RKO (cell line): ENCODE measurements at regions not wholly inside any gene's neighbourhood (a gene's known extent, or its start where the extent isn't known, plus 50 kb on each side); places are given as distances from the start of the nearest gene placed in this dataset.
A peak's percentile ranks its signal among the peaks of the same experiment; 100 is the strongest.

Experiments
- DNase-seq: peaks from one replicate; pipeline ENCODE4 v3.0.0-alpha.2; 2016; ENCODE audit warnings: low spot score

DNA sequence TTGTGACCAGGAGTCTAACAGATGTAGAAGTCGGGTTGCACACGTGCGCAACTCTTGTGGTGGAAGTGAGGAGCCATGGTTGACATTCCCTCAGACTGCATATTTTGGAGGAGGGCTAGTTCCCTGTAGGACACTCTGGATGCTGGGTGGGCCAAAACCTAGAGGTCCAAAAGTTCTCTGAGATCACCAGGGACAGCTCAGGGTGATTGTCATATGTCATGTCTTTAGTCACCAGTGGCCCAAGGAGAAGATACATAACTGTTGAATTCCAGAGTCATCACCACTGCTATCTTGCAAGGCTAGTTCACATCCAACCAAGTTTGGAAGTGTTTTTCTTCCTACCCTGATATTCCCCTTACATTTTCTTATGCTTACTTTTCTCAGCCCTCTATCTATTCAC lies 95.2 kb upstream of the C3orf80 start:
- DNase-seq = no peak

DNA sequence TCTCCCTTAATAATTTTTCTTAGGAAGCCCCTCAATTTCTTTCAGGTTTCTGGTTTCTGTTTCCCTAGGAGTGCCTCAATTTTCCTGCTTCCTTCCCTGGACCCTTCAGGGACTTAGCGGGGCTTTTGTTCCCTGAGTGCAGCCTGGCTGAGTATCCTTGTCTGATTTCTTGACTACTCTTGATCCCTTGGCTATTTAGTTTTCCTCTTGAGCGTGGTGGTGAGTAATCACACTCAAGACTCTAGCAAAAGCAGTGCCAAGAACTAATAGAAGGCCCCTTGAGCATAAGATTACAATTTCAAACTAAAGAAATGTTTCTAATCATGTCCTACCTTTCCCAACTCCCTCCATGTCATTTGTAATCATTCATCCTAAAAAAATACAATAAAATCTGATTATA lies 94.3 kb upstream of the C3orf80 start:
- no peak for DNase-seq

DNA sequence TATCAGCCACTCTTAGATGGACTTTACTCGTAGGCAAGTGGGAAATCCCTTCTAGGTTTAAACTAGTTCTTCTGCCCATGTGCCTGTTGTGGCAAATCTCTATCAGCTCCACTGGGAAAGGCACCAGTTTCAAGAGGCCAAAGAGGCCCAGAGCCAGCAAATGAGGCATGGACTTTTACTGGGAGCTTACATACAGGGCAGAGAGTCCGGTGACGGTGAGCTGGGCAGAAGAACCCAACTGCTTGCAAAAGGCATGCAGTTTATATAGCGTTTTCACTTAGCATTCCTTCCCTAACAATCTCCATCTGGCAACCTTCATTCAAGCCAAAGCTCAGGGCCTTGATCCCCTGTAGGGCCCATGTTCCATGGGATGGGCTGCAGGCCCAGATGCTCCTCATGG lies 93.0 kb upstream of the C3orf80 start:
- no peak for DNase-seq

DNA sequence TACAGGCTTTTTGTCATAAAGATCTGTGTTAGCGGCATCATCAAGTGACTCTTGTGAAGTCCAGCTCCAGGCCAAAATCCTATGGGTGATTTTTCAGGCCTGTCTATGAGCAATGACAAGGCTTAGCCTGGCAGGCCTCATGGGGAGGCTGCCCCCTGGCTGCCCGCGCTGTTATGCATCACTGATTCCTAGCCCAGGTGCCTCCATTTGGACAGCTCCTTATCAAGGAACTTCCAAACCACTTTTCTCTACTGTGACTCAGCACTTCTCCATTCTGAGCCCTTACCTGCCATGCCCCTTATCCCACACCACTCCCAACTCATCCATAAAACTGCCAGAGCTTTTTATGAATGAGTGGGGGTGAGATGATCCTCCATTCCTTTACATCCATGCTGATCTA lies 91.5 kb upstream of the C3orf80 start:
- DNase-seq = no peak

DNA sequence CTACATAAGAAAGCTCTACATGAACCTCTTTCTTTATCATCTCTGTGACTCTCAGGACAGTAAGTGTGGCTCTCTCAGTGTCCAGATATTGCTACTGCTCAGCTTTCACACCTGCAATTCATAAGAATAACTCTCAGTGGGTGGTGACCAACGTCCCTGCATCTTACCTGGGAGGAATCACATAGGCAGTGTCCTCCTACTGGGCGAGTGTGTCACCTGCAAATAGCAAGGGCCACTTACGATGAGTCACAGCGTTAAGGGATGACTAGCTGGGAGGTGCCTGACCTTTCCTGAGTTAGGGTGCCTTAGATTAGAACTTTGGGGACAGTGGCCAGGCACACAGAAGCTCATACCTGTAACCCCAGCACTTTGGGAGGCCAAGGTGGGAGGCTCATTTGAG lies 90.8 kb upstream of the C3orf80 start:
- no peak for DNase-seq

DNA sequence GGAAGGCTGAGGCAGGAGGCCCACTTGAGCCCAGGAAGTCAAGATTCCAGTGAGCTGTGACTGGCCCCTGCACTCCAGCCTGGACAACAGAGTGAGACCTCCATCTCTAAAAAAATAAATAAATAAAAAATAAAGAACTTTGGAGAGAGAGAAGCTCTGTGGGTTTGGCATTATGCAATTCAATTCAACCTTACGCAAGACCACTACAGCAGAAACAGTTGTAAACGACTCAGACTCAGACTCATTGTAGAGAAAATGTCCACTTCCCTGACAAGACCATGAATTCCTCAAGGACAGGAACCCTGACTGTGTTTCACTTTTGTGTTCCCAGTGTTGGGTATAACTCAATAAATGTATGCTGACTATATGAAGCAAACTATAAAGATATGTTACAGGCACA lies 90.3 kb upstream of the C3orf80 start:
- no peak for DNase-seq

DNA sequence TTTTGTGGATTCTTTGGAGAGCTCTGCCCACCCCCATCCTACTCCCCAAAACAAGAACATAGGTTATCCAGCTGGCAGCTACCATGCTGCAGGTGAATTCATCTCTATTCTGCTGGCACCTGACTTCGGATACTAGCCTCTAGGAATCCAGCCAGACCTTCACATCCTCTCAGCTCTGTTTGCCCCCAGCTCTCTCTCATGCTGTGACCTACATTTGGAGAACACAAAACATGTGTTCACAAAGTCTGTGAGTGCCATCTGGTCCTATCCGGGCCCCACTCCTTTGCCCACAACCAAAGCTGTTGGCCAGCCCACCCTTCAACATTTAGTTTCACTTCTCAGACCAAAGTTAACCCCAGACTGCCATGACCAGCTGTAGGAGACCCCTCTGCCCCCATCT lies 89.4 kb upstream of the C3orf80 start:
- no peak for DNase-seq

DNA sequence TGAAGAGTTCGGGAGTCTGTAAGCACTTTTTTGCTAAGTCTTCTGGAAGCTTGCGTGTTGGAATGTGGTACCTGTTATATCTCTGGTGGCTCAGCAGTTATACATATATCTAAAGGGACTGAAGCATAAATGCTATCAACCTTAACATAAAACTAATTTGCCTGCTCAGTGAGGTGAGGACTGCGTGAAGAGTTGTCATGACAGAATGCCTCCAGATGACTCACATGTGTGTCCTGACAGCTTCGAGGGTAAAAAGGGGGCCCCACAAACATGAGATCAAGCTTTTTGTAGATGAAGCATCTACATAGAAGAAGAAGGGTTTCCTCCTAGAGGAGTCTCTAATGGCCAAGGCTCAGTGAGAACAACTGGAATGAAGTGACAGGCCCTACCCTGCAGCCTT lies 88.8 kb upstream of the C3orf80 start:
- no peak for DNase-seq

DNA sequence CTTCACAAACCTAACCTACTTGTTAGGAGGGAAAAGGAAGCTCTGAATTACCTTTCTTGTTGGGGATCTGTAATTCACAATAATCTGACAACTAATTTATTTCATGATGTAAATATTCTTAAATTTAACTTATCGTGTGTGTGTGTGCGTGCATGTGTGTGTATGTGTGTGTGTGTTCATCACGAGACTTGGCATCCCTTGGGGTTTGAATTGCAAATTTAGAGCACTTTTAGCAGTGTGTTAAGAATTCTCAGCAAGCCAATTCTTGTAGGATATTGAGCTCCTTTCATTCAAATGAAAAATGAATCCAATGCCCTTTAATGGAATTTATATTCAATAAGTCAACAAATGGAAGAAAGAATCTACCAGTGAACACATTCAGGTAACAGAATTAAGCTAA lies 85.9 kb upstream of the C3orf80 start:
- DNase-seq = no peak

DNA sequence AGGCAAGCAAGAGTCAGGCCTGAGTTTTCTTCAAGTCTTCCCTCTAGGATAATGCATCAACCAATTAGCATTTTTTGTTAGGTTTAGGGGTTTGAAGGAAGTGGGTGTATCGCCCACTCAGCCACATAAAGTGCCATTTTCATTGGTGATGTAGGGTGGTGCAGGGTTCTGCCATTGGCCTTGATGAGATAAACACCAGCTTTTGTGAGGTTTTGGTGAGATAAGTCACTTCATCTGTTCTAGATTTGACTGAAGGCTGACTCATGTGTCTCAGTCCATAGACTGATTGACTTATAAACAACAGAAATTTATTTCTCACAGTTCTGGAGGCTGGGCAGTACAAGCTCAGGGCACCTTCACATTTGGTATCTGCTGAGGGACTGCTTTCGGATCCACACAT lies 84.5 kb upstream of the C3orf80 start:
- DNase-seq = no peak

DNA sequence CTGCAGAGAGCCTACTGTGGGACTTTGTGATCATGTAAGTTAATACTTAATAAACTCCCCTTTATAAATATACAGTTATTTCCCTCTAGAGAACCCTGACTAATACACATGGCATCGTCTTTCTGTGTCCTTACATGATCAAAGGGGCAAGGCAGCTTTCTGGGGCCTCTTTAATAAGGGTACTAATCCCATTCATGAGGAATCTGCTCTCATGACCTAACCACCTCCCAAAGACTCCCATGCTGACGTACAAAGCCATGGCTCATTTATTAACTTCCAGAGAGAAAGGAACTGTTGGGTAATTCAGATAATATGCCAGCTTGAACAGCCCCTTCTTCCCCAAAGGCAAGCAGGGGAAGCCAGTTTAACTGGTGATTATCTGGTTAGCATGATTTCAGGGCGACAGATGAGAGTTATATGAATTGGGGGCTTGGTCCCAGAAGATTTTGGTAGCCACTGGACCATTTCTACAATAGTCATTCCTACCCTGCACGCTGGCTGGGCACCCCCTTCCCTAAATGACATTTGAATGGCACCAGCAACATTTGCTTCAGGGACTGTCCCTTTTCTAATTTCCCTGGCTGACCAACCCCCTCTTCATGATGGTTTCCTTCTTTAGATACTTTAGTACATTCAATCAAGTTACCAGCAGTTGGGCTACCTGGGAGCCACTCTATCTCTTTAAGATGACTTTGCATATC lies 83.6 kb upstream of the C3orf80 start:
- no peak for DNase-seq

DNA sequence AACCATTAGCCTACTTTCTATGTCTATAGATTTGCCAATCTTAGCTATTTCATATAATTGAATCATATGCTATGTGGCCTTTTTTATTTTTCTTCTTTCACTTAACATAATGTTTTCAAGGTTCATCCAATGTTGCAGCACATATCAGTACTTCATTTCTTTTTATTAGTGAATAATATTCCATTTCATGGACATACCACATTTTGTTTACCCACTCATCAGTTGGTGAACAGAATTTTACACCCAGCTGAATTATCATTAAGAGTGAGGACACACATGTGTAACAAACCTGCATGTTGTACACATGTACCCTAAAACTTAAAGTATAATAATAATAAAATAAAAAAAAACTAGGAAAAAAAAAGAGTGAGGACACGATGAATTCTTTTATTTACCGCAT lies 81.7 kb upstream of the C3orf80 start:
- DNase-seq = no peak

DNA sequence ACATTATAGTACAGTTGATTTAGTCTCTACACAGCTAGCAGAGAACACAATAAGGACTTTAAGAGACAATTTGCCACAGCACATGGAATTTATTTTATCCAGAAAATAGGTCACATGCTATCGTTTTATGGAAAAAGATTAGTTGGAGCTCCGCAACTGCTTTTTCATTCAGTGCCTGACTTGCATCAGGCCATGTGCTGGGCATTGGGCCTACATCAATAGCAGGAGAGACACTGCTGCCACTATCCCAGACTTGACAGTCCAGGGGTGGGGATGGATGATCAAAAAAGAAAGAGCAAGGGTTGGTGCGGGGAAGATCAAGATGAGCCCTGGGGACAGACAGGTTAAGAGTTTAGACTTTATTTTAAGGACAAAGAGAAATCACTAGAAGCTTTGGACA lies 75.2 kb upstream of the C3orf80 start:
- no peak for DNase-seq

DNA sequence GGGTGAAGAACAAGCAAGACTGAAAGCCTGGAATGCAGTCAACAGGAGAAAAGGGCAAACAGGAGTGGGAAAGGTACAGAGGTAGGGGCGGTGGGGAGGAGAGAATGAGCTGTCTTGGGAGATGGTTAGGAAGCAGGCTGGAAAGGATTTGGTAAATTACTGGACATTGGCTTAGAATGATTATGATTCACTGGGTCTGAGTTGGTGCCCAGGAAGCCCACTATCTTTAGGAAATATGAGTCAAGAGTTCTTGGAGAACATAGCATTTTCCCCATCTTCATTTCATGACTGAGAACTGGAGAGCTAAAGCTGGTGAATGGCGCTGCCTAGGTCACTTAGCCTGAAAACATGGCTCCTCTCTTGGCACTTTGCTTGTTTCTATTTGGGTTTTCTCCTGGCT lies 74.7 kb upstream of the C3orf80 start:
- no peak for DNase-seq

DNA sequence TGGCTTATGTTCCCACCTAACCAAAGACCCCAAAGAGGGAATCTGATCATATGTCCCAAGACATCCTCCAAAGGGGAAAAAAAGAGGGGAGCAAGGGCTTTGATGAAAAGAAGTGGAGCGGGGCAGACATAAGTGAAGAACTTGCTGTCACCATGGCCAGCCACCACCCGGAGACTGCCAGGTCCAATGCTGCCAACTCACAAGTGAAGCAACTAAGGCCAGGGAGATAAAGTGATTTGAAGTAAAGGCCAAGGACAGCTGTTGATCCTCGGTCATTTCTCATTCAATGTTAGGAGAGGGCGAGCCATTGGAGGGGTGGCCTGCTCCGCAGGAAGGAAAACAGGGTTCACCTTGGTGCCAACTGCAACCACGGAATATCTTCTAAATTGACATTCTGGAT lies 72.6 kb upstream of the C3orf80 start:
- no peak for DNase-seq

DNA sequence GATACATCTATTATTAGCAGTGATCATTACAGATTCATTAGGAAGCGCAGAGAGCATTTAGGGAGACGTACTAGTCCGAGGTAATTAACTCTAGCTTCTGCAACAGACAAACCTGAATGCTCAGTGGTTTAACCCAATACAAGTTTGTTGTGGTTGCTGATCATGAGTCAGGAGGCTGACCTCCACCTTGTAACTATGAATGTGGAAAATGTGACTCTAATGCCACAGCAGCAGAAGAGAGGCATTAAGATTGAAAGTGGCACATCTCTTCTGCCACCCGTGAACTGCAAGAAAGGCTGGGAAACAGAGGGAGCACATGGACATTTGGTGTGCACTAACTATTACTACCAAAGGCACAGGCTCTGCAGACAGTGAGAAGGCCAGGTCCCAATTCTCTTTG lies 71.2 kb upstream of the C3orf80 start:
- no peak for DNase-seq

DNA sequence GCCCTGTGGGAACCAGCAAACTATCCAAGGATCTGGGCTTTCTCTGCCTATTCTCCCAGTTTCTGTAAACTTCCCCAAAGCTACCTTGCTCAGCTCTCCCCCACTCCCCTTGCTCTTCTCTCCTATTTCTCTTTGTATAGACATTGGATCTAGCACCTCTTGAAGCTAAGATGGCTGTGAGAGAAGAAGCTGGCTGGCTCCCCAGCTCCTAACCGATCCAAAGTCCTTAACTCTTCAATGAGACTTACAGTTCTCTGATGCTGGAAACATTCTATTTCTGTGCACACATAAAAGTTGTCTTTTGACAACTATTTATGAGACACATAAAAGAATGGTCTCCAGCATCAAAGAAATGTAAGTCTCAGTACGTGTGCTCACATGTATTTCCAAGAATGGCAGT lies 70.6 kb upstream of the C3orf80 start:
- no peak for DNase-seq

DNA sequence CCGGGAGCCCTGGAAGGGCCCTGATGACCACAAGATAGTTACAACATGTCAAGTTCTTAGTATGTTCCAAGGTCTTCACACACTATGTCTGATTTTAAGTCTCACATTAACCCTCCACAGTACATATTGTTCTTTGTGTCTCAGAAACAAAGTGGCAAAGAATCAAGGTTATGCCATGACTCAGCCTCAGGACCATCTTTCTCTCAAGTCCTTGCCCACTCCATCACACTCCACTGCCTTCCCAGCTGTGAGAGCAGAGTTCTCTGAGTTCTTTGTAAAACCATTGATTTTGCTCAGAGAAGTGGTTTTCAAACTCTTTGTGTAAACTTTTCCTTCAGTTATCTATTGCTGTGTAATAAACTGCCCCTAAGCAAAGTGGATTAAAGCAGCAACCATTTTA lies 67.9 kb upstream of the C3orf80 start:
- DNase-seq = no peak

DNA sequence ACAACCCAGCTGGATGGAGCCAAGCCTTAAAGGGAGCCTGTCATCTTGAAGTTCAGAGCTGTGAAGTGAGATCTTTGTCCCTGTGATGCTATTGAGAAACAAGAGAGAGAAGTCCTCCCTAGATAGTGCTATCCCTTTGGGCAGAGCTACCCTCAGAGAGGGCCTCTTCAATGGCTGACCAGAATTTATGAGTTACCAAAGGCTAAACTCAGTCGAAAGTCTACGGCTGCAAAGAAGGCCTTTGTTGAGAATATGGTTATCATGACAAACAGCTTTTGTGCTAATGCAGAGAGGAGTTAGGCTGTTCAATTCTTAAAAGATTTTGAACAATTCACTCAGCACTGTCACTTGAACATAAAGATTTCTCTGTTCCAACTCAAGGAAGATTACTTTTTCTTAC lies 65.9 kb upstream of the C3orf80 start:
- no peak for DNase-seq

DNA sequence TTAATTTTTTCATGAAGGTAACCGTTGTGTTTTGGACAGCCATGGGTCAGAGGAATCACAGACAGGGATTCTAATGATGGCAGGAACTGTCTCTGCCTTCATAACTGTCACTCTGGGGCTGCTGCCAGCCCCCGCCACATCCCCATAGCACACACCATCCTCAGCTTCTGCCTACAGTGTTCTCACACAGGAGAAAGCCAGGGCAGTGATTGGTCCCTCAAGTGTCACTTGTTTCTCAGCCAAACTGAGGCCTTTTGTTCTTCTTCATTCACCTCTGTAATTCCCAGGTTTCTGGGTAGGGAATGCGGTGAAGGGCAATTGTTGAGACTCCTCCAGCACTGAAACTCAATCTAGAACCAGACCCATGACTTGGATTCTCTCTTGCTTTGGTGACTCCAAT lies 65.4 kb upstream of the C3orf80 start:
- no peak for DNase-seq

DNA sequence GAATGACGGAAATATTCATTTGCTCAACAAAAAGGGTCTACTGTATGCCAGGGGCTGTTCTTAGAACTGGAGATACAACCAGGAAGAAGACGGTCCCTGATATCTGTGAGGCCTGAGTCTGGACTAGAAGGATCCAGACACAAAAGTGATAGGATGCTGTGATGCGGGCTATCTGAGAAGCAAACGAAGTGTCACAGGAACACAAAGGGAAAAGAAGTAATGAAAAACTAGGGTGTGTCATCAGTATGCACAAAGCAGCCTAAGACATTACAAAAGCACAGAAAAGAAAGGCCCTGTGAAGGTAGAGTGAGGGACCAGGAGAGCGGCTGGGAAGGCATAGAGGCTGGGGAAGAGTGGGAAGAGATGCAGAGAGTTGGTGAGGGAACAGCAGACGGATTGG lies 63.3 kb upstream of the C3orf80 start:
- DNase-seq = no peak

DNA sequence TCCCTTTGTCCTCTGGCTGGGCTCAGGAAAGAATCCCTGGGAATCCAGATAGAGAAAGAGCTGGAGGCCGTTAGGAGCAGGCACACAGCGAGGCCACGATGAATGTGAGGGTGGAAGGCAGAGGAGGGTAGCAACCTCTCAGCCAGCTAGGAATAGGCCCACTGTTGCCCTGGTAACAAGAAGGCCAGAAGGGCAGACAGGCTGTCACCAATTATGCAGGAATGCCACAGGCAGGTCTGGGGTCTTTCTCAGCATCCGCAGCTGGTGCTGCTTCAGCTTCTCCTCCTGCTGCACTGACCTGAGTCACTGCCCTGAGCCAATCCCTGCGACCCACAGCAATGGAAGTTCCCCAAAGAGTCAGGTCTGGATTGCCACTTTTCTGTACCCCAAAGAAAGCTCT lies 62.8 kb upstream of the C3orf80 start:
- no peak for DNase-seq

DNA sequence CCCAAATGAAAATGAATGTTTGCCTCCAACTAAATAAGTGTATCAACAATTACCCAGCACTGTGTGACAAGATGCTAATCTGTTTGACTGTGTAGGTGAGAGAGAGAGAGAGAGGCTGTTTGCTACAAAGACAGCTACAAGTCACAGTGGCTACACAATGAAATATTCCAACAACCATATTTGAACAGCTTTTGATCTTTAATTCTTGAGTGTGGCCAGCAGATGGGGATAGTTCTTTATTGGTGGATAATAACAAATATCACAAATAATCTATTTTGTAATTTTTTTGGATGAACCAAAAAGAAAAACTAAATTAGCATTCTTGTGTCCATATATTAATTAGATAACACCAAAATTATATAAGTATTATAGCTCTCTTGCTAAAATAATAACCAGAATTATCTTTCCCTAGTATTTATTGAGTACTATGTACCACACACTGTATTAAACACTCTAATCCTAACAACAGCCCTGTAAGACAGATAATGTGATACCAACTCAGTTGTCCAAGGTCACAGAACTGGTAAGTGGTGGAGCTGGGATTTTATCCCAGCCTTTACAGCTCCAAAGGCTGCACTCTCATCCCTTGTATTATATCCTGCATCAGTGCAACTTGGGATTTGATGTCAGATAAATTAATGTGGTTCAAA lies 61.9 kb upstream of the C3orf80 start:
- DNase-seq = peak; percentile 46

DNA sequence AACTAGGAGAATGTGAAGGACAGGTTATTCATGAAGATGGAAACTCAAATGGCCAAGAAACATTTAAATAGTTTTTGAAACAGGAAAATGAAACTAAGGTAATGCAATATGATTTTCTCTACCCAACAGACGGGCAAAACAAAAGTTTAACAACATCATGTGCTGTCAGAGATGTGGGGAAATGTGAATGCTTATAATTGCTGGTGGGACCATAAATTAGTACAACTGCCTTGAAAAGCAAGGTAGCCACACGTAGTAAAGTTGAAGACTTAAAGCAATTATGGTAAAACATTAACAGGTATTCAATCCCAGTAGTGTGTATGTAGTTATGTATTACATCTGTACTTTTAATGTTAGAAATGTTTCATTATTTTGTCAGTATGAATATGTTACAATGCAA lies 57.0 kb upstream of the C3orf80 start:
- DNase-seq = no peak
